GM21390 (cell line): ENCODE measurements at regions not wholly inside any gene's neighbourhood (a gene's known extent, or its start where the extent isn't known, plus 50 kb on each side); places are given as distances from the start of the nearest gene placed in this dataset.

Experiments
- ATAC-seq: cut with Tn5 transposase; IDR thresholded peaks from one replicate; pipeline ENCODE4 v1.9.1; 2021; ENCODE audit not compliant: unreplicated experiment

DNA sequence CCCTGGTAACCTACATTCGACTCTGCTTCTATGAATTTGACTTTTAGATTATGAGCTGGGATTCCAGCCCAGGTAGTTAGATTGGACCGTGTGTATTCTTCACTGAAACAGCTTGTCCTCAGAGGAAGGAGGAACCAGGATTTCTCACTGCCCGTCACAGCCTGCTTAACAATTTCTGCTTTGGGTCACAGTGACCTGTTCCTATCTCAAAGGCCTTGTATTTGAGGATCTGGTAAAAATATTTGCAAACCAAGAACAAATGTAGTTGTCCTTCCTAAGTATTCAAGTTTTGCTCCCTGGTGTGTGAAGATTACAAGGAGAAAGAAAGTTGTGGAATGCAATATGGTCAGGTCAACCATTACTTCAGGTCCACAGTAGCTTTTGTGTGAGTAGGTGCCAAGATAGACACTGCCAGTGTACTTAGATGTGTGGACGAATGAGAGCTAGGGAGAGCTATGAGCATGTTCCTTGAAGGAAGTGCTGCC lies 55.1 kb downstream of the KIF4B start:
- ATAC-seq, result no peak

GRCh38 chr5:155069961-155070360 lies 56.4 kb downstream of the KIF4B start:
- no peak for ATAC-seq

DNA sequence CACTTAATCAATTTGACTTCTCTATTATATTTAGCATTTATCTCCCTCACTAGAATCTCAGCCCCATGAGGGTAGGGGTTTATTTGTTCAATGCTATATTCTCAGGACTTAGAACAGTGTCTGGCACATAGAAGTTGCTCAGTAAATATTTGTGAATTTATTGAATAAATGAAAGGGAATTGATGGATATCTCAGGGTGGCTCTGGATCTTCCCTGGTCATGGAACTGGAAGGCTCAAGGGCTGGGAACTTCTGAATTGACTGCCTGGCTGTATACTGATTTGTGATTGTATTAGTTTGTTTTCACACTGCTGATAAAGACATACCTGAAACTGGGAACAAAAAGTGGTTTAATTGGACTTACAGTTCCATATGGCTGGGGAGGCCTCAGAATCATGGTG lies 57.2 kb downstream of the KIF4B start:
- no peak for ATAC-seq

- ATAC-seq, result no peak
Measured at GRCh38 chr5:155076379-155076778, 62.8 kb downstream of the KIF4B start.

DNA sequence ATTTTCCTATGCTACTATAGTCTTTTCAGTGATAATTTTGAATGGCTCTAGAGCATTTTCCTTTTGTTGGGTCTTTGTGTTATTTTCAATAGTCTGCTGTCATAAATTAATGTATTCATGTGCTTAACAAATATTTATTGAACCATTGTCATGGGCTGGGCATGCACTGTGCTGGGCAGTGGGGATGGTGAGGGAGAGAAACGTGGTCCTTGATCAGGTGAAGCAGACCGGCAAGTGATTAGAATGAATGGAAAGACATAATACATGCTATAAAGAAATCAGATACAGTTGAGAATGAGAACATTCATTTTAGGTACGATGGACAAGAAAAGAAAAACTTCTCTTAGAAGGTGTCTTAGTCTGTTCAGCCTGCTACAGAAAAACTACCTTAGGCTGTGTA lies 66.1 kb downstream of the KIF4B start:
- no peak for ATAC-seq

DNA sequence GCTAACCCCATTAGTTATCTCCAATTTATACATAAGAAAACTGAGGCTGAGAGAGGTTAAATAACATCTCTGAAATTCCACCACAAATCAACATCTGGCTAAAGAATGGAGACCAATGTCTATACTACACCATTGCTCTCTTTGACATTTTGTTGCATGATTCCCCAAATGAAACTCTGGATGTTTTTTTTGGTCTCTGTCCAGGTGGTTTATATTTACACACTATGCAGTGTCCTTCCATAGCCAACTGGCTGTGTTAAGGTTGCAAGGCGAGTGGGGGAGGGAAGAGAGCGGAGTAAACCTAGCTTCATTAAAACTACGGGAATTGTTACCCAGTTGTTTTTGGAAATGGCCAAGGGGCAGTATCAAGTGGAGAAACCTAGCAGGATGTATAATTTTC lies 67.2 kb downstream of the KIF4B start:
- no peak for ATAC-seq

DNA sequence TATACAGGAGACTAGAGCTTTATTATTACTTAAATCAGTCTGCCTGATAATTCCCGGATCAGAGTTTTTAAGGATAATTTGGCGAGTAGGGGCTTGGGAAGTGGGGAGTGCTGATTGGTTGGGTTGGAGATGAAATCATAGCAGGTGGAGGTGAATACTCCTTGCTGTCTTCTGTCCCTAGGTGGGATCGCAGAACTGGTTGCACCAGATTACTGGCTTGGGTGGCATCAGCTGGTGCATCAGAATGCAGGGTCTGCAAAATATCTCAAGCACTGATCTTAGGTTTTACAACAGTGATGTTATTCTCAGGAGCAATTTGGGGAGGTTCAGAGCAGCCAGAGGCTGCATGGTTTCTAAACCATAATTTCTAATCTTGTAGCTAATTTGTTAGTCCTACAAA lies 68.1 kb downstream of the KIF4B start:
- ATAC-seq, result no peak

DNA sequence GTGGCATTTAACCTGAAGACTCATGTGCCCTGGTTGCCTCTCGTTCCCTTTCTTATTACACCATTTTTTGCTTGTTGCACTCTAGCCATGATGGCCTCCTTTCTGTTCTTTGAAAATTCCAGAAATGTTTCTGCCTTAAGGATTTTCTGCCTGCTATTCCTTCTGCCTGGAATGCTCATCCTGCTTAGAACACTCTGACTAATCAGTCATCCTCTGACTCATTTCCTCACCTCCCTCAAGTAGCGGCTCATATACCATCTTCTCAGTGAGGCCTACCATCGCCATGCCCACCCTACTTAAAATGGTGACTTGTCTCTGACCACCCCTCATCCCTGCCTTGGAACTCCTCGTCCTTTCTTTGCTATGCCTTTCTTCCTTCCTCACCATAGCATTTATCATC lies 68.8 kb downstream of the KIF4B start:
- no peak for ATAC-seq

GRCh38 chr5:155085282-155085989 lies 71.9 kb downstream of the KIF4B start:
- ATAC-seq, result no peak

GRCh38 chr5:155087036-155087435 lies 73.5 kb downstream of the KIF4B start:
- no peak for ATAC-seq

DNA sequence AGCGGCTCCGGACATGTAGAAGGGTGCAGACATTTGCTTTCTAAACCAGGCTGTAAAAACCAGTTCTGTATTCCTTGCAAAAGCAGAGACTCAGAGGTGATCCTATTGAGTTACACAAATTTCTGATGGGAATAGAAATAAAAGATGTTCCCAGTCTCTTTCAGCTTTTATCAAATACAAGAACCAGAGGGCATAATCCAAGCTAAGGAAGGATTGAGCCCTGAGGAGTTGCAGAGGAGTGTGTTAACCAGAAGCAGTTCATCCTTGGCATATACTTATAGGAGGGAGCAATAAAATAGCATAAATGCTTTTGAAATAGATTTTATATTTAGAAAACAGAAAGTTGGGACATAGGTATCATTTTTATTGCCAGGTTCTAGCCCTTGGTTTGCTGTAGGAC lies 75.3 kb downstream of the KIF4B start:
- ATAC-seq, result no peak

DNA sequence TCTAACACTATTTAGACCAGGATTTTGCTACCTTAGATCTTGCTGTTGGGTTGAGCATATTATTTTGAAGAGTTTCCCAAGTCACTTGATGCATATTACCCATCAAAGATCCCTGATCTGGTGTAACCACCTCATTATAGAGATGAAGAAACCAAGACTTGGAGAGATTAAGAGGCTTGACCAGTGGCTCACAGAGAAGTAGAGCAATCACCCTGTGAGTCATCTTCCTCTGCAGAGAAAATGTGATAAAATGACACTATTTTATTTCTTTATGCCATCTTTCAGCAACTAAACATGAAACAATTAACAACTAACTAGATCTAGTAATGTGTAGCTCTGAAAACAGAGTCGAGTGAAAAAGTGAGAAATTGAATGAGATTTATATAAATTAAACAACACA lies 76.1 kb downstream of the KIF4B start:
- ATAC-seq, result no peak

DNA sequence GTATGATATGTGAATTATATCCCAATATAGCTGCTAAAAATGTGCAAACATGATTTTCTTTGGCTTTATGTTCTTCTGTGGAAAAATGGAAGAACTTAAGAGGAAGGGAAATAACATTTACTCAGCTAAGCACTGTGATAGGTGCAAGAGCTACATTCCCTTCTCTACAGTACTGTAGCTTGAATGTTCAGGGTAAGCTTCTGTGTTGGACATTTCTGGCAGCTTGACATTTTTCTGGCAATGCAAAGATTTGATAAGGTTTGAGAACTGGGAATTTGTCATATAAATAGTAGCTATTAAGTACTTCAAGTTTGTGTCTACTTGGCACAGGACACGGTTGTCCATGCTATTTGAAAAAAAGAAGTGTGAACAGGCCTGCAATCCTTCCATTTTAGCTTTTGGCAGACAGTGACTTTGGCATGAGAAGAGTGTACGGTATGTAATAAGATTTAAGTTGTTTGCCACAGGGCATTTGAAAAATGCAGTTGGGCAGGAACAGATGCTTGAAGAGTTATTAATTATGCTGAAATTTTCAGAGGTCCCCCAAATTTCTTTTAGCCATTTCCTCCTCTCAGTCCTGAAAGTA lies 77.6 kb downstream of the KIF4B start:
- ATAC-seq, result no peak

DNA sequence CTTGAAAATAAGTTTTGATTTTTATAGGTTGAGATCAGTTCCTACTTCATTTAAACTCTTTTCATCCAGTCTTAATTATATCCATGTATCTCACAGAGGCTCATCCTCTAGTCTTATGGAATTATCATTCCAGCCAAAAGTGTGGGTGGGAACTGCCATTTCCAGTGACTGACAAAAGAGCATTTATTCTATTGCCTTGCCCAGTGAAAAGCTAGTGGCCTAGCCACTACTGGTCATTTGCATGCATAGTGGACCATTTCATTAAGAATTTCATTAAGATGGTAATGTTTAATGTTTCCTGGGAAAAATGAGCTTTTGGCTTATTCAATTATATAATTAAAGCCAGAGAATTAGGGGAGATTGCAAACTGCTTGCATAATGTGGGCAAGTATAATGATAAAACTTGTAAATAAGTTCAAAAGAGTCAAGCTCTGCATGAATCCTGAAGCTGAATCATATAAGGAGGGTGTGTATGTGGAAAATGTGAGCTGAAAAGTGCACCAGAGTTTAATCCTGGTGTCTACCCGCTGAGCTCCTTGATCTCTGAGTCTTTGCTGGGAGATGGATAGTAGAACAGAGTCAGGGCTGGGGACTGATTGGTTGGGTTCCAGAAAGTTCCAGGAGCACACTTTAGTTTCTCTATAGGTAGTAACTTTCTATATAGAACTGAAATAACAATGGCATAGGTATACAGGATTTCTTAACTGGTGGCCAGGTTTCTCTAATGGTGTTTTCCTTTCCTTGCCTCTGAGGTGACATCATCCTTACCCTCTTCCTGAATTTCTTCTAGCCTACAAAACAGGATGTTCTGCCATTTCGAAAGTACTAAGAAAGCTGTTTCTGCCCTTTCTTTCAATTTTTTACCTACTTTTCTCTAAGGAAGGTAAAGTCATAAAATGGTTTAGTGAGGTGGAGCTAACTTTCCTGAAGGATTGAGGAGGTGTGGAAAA lies 78.5 kb downstream of the KIF4B start:
- ATAC-seq, result no peak

DNA sequence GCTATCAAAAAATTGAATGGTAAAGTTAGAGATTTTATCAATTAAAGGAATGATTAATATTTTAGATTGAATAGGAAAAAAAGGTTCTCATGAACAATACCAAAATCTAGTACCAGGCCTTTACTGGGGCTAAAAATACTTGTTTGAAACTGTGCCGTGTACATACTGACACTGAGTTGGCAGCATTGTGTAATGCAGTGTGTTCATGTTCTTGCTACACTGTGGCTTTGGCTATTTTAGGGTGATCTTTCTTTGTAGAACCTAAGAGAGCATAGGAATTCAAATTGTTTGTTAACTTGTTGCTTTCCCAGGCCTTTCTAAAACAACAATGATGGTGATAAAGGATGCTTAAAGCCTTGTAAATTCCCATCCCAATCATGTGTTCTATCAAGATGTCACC lies 80.9 kb downstream of the KIF4B start:
- ATAC-seq, result no peak

- ATAC-seq, result no peak
Measured at GRCh38 chr5:155097995-155098394, 84.4 kb downstream of the KIF4B start.

DNA sequence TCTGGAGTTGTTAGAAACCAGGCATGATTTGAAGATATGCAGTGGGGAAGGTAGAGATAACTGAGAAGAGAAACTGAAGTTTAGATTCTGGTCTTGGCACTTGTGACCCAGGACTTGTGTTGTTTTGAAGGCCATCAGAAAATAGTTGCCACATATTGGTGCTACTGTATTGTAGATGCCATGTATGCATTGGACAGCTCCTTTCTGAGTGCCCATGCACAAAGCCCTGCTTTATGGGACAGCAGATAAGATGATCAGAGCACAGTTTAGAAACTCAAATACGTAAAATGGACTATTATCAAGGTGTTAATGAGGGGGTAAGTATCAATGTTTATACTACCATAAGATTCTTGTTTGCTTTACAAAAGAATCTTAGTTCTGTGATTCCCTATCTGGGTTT lies 84.9 kb downstream of the KIF4B start:
- ATAC-seq, result no peak

GRCh38 chr5:155101697-155102096 lies 88.1 kb downstream of the KIF4B start:
- no peak for ATAC-seq

DNA sequence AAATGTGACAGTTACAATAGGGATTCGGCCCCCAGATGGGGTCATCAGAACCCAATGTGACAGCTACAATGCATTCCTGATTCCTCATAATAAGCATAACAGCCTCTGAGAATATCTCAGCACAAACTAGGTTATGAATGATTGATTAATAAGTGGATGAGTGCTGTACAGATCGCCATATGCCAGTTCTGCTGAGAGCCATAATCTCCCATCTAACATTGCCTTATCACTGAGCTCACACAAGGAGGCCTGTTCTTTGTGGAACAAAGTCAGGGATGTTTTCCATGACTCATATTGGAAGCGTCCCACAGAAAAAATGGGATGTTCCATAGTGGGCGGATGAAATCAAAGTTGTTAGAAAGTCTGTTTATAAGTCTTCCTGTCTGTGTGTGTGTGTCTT lies 89.6 kb downstream of the KIF4B start:
- ATAC-seq, result no peak

GRCh38 chr5:155104441-155104840 lies 90.9 kb downstream of the KIF4B start:
- no peak for ATAC-seq

DNA sequence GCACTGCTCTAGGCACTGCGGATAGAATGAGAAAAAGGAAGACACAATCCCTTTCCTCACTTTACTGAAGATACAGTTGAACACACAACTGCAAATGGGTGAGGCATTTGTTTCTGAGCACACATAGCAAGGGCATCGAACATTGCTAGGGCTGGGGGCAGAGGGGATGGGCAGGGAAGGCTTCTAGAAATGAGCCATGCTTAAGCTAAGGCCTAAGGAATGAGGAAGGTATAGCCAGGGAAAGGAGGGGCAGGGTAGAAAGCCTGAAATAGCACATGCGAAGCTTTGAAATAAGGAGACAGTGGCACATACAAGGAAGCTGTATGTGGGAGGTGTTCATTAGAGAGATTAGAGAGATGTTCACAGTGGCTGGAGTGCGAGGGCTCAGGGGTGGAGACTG lies 92.7 kb downstream of the KIF4B start:
- no peak for ATAC-seq

DNA sequence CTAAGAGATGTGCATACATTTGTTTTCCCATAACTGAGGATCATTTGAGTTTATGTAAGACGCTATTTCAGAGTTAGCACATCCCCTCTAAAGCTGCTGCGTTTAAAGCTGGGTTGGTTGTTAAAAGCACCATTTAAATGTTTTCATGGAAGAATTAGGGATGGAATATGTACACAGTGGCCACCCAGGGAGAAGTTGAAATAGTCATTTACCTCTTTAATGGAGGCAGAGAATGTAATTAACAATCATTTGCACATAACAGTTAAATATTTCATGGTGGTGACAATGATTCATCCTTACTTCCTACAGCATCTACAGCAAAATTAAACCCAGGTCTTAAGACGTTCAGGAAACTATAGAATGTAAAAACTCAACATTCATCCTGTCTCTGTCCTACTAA lies 100.3 kb downstream of the KIF4B start:
- ATAC-seq, result no peak
